ENCODE measurements at regions not wholly inside any gene's neighbourhood (a gene's known extent, or its start where the extent isn't known, plus 50 kb on each side); places are given as distances from the start of the nearest gene placed in this dataset.

DNA sequence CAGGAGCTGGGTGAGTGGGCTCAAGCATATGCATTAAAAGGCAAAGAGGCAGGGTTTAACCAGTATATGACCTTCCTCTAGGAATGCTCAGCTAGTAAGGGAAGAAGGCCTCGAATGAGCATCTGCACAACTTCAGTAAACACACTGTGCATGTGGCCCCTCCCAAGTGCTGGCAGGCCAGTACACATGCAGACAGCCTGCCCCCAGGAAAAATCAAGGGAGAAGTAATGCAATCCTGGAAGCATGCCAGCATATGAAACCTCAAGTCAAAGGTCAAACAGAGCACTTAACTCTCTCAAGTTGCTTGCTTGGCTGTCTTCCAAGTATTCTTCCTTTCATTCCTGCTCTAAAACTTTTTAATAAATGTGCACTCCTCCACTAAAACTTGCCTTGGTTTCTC lies 208.4 kb downstream of the ACTR3B start:
- TF ChIP-seq, protein P1, sequence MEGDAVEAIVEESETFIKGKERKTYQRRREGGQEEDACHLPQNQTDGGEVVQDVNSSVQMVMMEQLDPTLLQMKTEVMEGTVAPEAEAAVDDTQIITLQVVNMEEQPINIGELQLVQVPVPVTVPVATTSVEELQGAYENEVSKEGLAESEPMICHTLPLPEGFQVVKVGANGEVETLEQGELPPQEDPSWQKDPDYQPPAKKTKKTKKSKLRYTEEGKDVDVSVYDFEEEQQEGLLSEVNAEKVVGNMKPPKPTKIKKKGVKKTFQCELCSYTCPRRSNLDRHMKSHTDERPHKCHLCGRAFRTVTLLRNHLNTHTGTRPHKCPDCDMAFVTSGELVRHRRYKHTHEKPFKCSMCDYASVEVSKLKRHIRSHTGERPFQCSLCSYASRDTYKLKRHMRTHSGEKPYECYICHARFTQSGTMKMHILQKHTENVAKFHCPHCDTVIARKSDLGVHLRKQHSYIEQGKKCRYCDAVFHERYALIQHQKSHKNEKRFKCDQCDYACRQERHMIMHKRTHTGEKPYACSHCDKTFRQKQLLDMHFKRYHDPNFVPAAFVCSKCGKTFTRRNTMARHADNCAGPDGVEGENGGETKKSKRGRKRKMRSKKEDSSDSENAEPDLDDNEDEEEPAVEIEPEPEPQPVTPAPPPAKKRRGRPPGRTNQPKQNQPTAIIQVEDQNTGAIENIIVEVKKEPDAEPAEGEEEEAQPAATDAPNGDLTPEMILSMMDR (IDR thresholded peaks at IDR 0.05) = no peak
- no peak for TF ChIP-seq POLR2AphosphoS5 (IDR thresholded peaks at IDR 0.05; ENCODE audit: low read depth, low read length)
- TF ChIP-seq, protein P2, sequence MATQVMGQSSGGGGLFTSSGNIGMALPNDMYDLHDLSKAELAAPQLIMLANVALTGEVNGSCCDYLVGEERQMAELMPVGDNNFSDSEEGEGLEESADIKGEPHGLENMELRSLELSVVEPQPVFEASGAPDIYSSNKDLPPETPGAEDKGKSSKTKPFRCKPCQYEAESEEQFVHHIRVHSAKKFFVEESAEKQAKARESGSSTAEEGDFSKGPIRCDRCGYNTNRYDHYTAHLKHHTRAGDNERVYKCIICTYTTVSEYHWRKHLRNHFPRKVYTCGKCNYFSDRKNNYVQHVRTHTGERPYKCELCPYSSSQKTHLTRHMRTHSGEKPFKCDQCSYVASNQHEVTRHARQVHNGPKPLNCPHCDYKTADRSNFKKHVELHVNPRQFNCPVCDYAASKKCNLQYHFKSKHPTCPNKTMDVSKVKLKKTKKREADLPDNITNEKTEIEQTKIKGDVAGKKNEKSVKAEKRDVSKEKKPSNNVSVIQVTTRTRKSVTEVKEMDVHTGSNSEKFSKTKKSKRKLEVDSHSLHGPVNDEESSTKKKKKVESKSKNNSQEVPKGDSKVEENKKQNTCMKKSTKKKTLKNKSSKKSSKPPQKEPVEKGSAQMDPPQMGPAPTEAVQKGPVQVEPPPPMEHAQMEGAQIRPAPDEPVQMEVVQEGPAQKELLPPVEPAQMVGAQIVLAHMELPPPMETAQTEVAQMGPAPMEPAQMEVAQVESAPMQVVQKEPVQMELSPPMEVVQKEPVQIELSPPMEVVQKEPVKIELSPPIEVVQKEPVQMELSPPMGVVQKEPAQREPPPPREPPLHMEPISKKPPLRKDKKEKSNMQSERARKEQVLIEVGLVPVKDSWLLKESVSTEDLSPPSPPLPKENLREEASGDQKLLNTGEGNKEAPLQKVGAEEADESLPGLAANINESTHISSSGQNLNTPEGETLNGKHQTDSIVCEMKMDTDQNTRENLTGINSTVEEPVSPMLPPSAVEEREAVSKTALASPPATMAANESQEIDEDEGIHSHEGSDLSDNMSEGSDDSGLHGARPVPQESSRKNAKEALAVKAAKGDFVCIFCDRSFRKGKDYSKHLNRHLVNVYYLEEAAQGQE (IDR thresholded peaks at IDR 0.05; ENCODE audit: insufficient read depth in 1 of 2, low read depth in 2 of 2, low read length in 1 of 2) = no peak
